ENCODE measurements at regions not wholly inside any gene's neighbourhood (a gene's known extent, or its start where the extent isn't known, plus 50 kb on each side); places are given as distances from the start of the nearest gene placed in this dataset.

DNA sequence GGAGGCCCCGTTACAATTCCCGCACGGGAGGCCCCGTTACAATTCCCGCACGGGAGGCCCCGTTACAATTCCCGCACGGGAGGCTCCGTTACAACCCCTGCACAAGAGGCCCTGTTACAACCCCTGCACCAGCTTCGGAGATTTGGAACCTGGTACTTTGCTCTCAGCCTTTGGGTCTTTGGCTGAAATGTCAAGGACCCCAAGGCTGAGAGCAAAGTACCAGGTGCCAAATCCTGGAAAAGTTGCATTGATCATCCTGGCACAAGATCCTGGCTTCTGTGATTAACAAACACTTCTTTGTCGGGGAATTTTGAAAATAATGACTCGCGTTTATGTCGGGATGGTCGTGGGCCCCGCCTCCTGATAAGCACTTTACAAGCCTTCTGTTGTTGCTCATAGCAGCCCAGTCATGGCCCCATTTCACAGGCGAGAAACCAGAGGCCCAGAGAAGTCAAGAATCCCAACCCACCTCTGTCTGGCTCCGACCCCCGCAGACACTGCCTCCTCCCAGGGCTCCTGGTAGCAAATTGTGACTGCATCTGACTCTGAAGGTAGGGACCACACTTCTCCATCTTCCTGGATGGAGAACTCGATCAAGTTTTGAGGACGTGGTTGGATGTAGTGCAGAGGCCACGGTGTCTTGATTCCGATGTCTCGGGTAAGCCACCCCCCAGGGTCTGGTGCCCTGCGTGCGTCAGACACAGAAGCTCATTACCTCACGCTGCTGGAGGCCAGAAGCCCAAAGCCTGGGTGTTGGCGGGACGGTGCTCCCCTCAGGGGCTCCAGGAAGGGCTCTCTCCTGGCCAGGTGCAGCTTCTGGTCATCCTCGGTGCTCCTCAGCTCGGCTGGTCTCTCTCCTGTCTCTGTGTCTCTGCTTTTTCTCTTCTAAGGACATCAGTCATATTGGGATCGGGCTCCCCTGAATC, 60.3 kb downstream of the ADRA2C start:
- H2AFZ ChIP-seq (ENCODE audit: low read depth, low read length): no peak overlapping the region
- no peak overlapping the region for H3K4me2 ChIP-seq (ENCODE audit: low read length)
- H3K36me3 ChIP-seq (ENCODE audit: insufficient read depth, low read length): no peaks in the 10 kb centered on the region
- H3K4me3 ChIP-seq (ENCODE audit: low read length): no peak overlapping the region
- H3F3A ChIP-seq (ENCODE audit: insufficient read depth, low read length, poor library complexity, severe bottlenecking): no peaks in the 10 kb centered on the region
- no peak overlapping the region for H3K27ac ChIP-seq (ENCODE audit: low read length)
- H3K9me3 ChIP-seq (ENCODE audit: low read length): no peaks in the 10 kb centered on the region
- H3K9me2 ChIP-seq (ENCODE audit: insufficient read depth, low read length): no peaks in the 10 kb centered on the region
- H3K27me3 ChIP-seq (ENCODE audit: insufficient read depth, low read depth, low read length): no peaks in the 10 kb centered on the region
- no peaks in the 10 kb centered on the region for H4K20me1 ChIP-seq (ENCODE audit: insufficient read depth)
- TF ChIP-seq EP300 (conservative IDR thresholded peaks at IDR 0.05; ENCODE audit: poor library complexity, severe bottlenecking) (no peak), POLR2AphosphoS5 (IDR thresholded peaks at IDR 0.05) (no peak), RAD21 (conservative IDR thresholded peaks at IDR 0.05) (no peak), MXI1 (conservative IDR thresholded peaks at IDR 0.05; ENCODE audit: poor library complexity, severe bottlenecking) (no peak), SMC3 (conservative IDR thresholded peaks at IDR 0.05; ENCODE audit: poor library complexity) (no peak), TAF1 (IDR thresholded peaks at IDR 0.05; ENCODE audit: low read depth) (no peak), EZH2 (IDR thresholded peaks at IDR 0.05; ENCODE audit: borderline replicate concordance, insufficient read depth, low read length, poor library complexity, severe bottlenecking) (no peak)
- TF ChIP-seq, protein P1, sequence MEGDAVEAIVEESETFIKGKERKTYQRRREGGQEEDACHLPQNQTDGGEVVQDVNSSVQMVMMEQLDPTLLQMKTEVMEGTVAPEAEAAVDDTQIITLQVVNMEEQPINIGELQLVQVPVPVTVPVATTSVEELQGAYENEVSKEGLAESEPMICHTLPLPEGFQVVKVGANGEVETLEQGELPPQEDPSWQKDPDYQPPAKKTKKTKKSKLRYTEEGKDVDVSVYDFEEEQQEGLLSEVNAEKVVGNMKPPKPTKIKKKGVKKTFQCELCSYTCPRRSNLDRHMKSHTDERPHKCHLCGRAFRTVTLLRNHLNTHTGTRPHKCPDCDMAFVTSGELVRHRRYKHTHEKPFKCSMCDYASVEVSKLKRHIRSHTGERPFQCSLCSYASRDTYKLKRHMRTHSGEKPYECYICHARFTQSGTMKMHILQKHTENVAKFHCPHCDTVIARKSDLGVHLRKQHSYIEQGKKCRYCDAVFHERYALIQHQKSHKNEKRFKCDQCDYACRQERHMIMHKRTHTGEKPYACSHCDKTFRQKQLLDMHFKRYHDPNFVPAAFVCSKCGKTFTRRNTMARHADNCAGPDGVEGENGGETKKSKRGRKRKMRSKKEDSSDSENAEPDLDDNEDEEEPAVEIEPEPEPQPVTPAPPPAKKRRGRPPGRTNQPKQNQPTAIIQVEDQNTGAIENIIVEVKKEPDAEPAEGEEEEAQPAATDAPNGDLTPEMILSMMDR (IDR thresholded peaks at IDR 0.05; ENCODE audit: poor library complexity, severe bottlenecking): no peak
- TF ChIP-seq, protein P2, sequence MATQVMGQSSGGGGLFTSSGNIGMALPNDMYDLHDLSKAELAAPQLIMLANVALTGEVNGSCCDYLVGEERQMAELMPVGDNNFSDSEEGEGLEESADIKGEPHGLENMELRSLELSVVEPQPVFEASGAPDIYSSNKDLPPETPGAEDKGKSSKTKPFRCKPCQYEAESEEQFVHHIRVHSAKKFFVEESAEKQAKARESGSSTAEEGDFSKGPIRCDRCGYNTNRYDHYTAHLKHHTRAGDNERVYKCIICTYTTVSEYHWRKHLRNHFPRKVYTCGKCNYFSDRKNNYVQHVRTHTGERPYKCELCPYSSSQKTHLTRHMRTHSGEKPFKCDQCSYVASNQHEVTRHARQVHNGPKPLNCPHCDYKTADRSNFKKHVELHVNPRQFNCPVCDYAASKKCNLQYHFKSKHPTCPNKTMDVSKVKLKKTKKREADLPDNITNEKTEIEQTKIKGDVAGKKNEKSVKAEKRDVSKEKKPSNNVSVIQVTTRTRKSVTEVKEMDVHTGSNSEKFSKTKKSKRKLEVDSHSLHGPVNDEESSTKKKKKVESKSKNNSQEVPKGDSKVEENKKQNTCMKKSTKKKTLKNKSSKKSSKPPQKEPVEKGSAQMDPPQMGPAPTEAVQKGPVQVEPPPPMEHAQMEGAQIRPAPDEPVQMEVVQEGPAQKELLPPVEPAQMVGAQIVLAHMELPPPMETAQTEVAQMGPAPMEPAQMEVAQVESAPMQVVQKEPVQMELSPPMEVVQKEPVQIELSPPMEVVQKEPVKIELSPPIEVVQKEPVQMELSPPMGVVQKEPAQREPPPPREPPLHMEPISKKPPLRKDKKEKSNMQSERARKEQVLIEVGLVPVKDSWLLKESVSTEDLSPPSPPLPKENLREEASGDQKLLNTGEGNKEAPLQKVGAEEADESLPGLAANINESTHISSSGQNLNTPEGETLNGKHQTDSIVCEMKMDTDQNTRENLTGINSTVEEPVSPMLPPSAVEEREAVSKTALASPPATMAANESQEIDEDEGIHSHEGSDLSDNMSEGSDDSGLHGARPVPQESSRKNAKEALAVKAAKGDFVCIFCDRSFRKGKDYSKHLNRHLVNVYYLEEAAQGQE (IDR thresholded peaks at IDR 0.05; ENCODE audit: borderline replicate concordance): no peak
- no peaks in the 10 kb centered on the region for H3K79me2 ChIP-seq (replicated peaks; ENCODE audit: insufficient read depth, low read length)
- no peak overlapping the region for H3K9ac ChIP-seq (ENCODE audit: low read length)

DNA sequence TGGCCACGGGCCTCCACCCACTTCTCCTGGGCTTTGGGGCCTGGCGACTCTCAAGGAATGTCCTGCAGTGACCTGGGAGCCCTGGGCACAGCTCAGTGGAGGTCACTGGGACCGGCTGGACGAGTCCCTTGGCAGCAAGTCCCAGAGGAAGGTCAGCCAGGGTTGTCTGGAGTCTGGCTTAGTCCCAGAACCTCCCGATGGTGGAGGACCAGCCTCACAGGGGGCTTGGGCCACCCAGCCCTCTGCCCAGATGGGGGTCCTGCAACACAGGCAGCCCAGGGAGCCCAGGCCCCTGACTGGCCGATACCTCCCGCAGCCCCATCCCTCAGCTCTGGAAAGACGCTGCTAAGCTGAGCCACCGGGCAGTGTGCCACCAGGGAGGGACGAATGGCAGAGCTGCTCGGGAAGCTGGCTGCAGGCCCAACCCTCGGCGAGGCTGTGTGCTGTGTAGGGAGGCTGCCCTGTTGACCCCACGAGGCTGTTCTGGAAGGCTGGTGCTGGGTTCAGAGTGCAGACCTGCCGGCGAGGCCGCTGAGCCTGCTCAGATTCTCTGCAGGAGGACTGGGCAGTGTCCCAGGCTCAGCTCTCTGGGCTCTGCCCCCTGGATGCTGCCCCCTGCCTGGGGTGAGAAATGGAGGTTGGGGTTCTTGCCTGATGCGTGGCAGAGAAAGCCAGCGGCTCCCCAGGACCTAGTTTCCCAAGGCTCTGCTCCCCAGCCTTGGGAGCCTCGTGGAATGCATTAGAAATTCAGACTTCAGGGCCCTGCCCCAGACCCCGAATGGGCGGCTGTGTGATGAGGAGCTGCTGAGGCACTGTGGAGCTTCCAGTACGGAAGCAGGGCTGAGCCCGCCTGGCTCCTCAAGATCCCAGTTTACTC, 61.7 kb downstream of the ADRA2C start:
- H4K20me1 ChIP-seq (ENCODE audit: insufficient read depth): no peaks in the 10 kb centered on the region
- H3K36me3 ChIP-seq (ENCODE audit: insufficient read depth, low read length): no peaks in the 10 kb centered on the region
- H2AFZ ChIP-seq (ENCODE audit: low read depth, low read length): no peak overlapping the region
- no peaks in the 10 kb centered on the region for H3K9me2 ChIP-seq (ENCODE audit: insufficient read depth, low read length)
- H3K79me2 ChIP-seq (replicated peaks; ENCODE audit: insufficient read depth, low read length): no peaks in the 10 kb centered on the region
- no peak overlapping the region for H3K27ac ChIP-seq (ENCODE audit: low read length)
- H3K27me3 ChIP-seq (ENCODE audit: insufficient read depth, low read depth, low read length): no peaks in the 10 kb centered on the region
- no peak overlapping the region for H3K4me2 ChIP-seq (ENCODE audit: low read length)
- TF ChIP-seq EP300 (conservative IDR thresholded peaks at IDR 0.05; ENCODE audit: poor library complexity, severe bottlenecking): no peak
- TF ChIP-seq, protein P2 (IDR thresholded peaks at IDR 0.05; ENCODE audit: borderline replicate concordance): no peak
- TF ChIP-seq EZH2 (IDR thresholded peaks at IDR 0.05; ENCODE audit: borderline replicate concordance, insufficient read depth, low read length, poor library complexity, severe bottlenecking): no peak
- no peak for TF ChIP-seq MXI1 (conservative IDR thresholded peaks at IDR 0.05; ENCODE audit: poor library complexity, severe bottlenecking)
- TF ChIP-seq POLR2AphosphoS5 (IDR thresholded peaks at IDR 0.05): no peak
- TF ChIP-seq, protein P1 (IDR thresholded peaks at IDR 0.05; ENCODE audit: poor library complexity, severe bottlenecking): no peak
- TF ChIP-seq RAD21 (conservative IDR thresholded peaks at IDR 0.05): no peak
- no peak for TF ChIP-seq SMC3 (conservative IDR thresholded peaks at IDR 0.05; ENCODE audit: poor library complexity)
- TF ChIP-seq TAF1 (IDR thresholded peaks at IDR 0.05; ENCODE audit: low read depth): no peak
- no peaks in the 10 kb centered on the region for H3K9me3 ChIP-seq (ENCODE audit: low read length)
- H3K4me3 ChIP-seq (ENCODE audit: low read length): no peak overlapping the region
- no peak overlapping the region for H3K9ac ChIP-seq (ENCODE audit: low read length)
- H3F3A ChIP-seq (ENCODE audit: insufficient read depth, low read length, poor library complexity, severe bottlenecking): no peaks in the 10 kb centered on the region
